ENCODE measurements at regions not wholly inside any gene's neighbourhood (a gene's known extent, or its start where the extent isn't known, plus 50 kb on each side); places are given as distances from the start of the nearest gene placed in this dataset.
"Not testable (repeated sequence)": the region's sequence is repeated elsewhere in the genome, so short reads cannot be mapped to it uniquely, and the experiment has no call there.

- DNase-seq: no peak
Observed at GRCh38 chr6:19714434-19715166, 122.6 kb upstream of the ID4 start.

GRCh38 chr6:19715167-19715551, 122.0 kb upstream of the ID4 start:
- DNase-seq: no peak

- DNase-seq: no peak
Observed at GRCh38 chr6:19719691-19720128, 117.5 kb upstream of the ID4 start.

GRCh38 chr6:19721766-19722377, 115.3 kb upstream of the ID4 start:
- no peak for DNase-seq

- no peak for DNase-seq
Observed at GRCh38 chr6:19722999-19723398, 114.2 kb upstream of the ID4 start.

GRCh38 chr6:19723545-19723944, 113.6 kb upstream of the ID4 start:
- DNase-seq: no peak

- DNase-seq: not testable (repeated sequence)
Observed at GRCh38 chr6:19725436-19725835, 111.7 kb upstream of the ID4 start.

GRCh38 chr6:19731282-19731681, 105.9 kb upstream of the ID4 start:
- DNase-seq: no peak

- no peak for DNase-seq
Observed at GRCh38 chr6:19734061-19734460, 103.1 kb upstream of the ID4 start.

- DNase-seq: no peak
Observed at GRCh38 chr6:19734519-19734918, 102.7 kb upstream of the ID4 start.

- no peak for DNase-seq
Observed at GRCh38 chr6:19736066-19736465, 101.1 kb upstream of the ID4 start.

GRCh38 chr6:19738010-19738409, 99.2 kb upstream of the ID4 start:
- DNase-seq: no peak

GRCh38 chr6:19749722-19750121, 87.4 kb upstream of the ID4 start:
- DNase-seq: no peak

GRCh38 chr6:19752746-19753145, 84.4 kb upstream of the ID4 start:
- DNase-seq: no peak

GRCh38 chr6:19753826-19754225, 83.3 kb upstream of the ID4 start:
- DNase-seq: no peak

GRCh38 chr6:19754686-19755085, 82.5 kb upstream of the ID4 start:
- no peak for DNase-seq

GRCh38 chr6:19755181-19755580, 82.0 kb upstream of the ID4 start:
- no peak for DNase-seq

GRCh38 chr6:19757036-19757435, 80.1 kb upstream of the ID4 start:
- DNase-seq: no peak

- no peak for DNase-seq
Observed at GRCh38 chr6:19759117-19759880, 77.9 kb upstream of the ID4 start.

- DNase-seq: no peak
Observed at GRCh38 chr6:19761121-19761520, 76.0 kb upstream of the ID4 start.

- DNase-seq: no peak
Observed at GRCh38 chr6:19771753-19772336, 65.3 kb upstream of the ID4 start.

GRCh38 chr6:19772891-19773290, 64.3 kb upstream of the ID4 start:
- no peak for DNase-seq

- no peak for DNase-seq
Observed at GRCh38 chr6:19781269-19781668, 55.9 kb upstream of the ID4 start.

GRCh38 chr6:19782588-19782987, 54.6 kb upstream of the ID4 start:
- no peak for DNase-seq

Measured in activated T-cell treated with anti-CD3 and anti-CD28 coated beads, Interleukin-2, amount 50 U/mL, for 48 hours (primary cell).